ENCODE measurements at regions not wholly inside any gene's neighbourhood (a gene's known extent, or its start where the extent isn't known, plus 50 kb on each side); places are given as distances from the start of the nearest gene placed in this dataset.

- Histone ChIP-seq H3K9me2 (replicated peaks; ENCODE audit: low read length) (no peaks in the 10 kb centered on the region), H3K36me3 (ENCODE audit: low read depth, low read length) (no peaks in the 10 kb centered on the region), H2AFZ (ENCODE audit: low read length) (no peak overlapping the region), H3F3A (ENCODE audit: low read length, unreplicated experiment) (no peaks in the 10 kb centered on the region), H3K9ac (ENCODE audit: low read length) (no peak overlapping the region), H3K4me3 (ENCODE audit: low read length) (no peak overlapping the region), H4K20me1 (ENCODE audit: low read length) (no peaks in the 10 kb centered on the region), H3K27me3 (ENCODE audit: low read length) (peaks cover 11% of the 10 kb centered on the region; the same call in 1 of the 2 replicates), H3K27ac (ENCODE audit: low read length) (no peak overlapping the region), H3K79me2 (ENCODE audit: low read length) (no peaks in the 10 kb centered on the region), H3K4me1 (ENCODE audit: insufficient read depth, low read length) (no peaks in the 10 kb centered on the region), H3K9me3 (ENCODE audit: low read length) (no peaks in the 10 kb centered on the region), H3K4me2 (ENCODE audit: low read length) (no peak overlapping the region)
- no peak for ATAC-seq
- DNase-seq: no peak
- TF ChIP-seq CTCF (conservative IDR thresholded peaks at IDR 0.05; ENCODE audit: low read depth, low read length) (no peak), EZH2phosphoT487 (IDR thresholded peaks at IDR 0.05; ENCODE audit: borderline replicate concordance, low read length) (no peak), EZH2 (IDR thresholded peaks at IDR 0.05; ENCODE audit: low read length, unreplicated experiment) (no peak)
- CTCF ChIA-PET: no interaction called here
- POLR2A ChIA-PET (ENCODE audit: unreplicated experiment): no interaction called here
- BruUV-seq (replicated peaks): no TSS peak
- intact Hi-C loops (cut with micrococcal nuclease): no loop called here
These were observed 287.5 kb upstream of the NPVF start for GRCh38 chr7:25515633-25516275.

- no peaks in the 10 kb centered on the region for H3K9me2 ChIP-seq (replicated peaks; ENCODE audit: low read length)
- CTCF ChIA-PET: no interaction called here
- H3F3A ChIP-seq (ENCODE audit: low read length, unreplicated experiment): no peaks in the 10 kb centered on the region
- no peak for TF ChIP-seq EZH2phosphoT487 (IDR thresholded peaks at IDR 0.05; ENCODE audit: borderline replicate concordance, low read length)
- TF ChIP-seq EZH2 (IDR thresholded peaks at IDR 0.05; ENCODE audit: low read length, unreplicated experiment): no peak
- TF ChIP-seq CTCF (conservative IDR thresholded peaks at IDR 0.05; ENCODE audit: low read depth, low read length): no peak
- H3K4me1 ChIP-seq (ENCODE audit: insufficient read depth, low read length): no peaks in the 10 kb centered on the region
- H3K27ac ChIP-seq (ENCODE audit: low read length): no peak overlapping the region
- no peak for DNase-seq
- no peaks in the 10 kb centered on the region for H3K79me2 ChIP-seq (ENCODE audit: low read length)
- no peaks in the 10 kb centered on the region for H4K20me1 ChIP-seq (ENCODE audit: low read length)
- POLR2A ChIA-PET (ENCODE audit: unreplicated experiment): no interaction called here
- no peaks in the 10 kb centered on the region for H3K36me3 ChIP-seq (ENCODE audit: low read depth, low read length)
- BruUV-seq (replicated peaks): no TSS peak
- no peak overlapping the region for H3K9ac ChIP-seq (ENCODE audit: low read length)
- H3K4me3 ChIP-seq (ENCODE audit: low read length): no peak overlapping the region
- ATAC-seq: no peak
- H3K27me3 ChIP-seq (ENCODE audit: low read length): peaks cover 11% of the 10 kb centered on the region; the same call in 1 of the 2 replicates
- H3K9me3 ChIP-seq (ENCODE audit: low read length): no peaks in the 10 kb centered on the region
- intact Hi-C loops (cut with micrococcal nuclease): no loop called here
- H3K4me2 ChIP-seq (ENCODE audit: low read length): no peak overlapping the region
- H2AFZ ChIP-seq (ENCODE audit: low read length): no peak overlapping the region
These were observed 289.6 kb upstream of the NPVF start for GRCh38 chr7:25517906-25518305.

- POLR2A ChIA-PET (ENCODE audit: unreplicated experiment): no interaction called here
- H3K9ac ChIP-seq (ENCODE audit: low read length): no peak overlapping the region
- no peaks in the 10 kb centered on the region for H3K79me2 ChIP-seq (ENCODE audit: low read length)
- no peak overlapping the region for H2AFZ ChIP-seq (ENCODE audit: low read length)
- DNase-seq: no peak
- no peaks in the 10 kb centered on the region for H3K36me3 ChIP-seq (ENCODE audit: low read depth, low read length)
- no peaks in the 10 kb centered on the region for H3F3A ChIP-seq (ENCODE audit: low read length, unreplicated experiment)
- intact Hi-C loops (cut with micrococcal nuclease): no loop called here
- H3K27me3 ChIP-seq (ENCODE audit: low read length): peaks cover 15% of the 10 kb centered on the region; the same call in 1 of the 2 replicates
- CTCF ChIA-PET: no interaction called here
- no peak for TF ChIP-seq EZH2 (IDR thresholded peaks at IDR 0.05; ENCODE audit: low read length, unreplicated experiment)
- no peak for TF ChIP-seq EZH2phosphoT487 (IDR thresholded peaks at IDR 0.05; ENCODE audit: borderline replicate concordance, low read length)
- TF ChIP-seq CTCF (conservative IDR thresholded peaks at IDR 0.05; ENCODE audit: low read depth, low read length): no peak
- BruUV-seq (replicated peaks): no TSS peak
- H3K4me3 ChIP-seq (ENCODE audit: low read length): no peak overlapping the region
- no peaks in the 10 kb centered on the region for H3K9me2 ChIP-seq (replicated peaks; ENCODE audit: low read length)
- H3K4me1 ChIP-seq (ENCODE audit: insufficient read depth, low read length): no peaks in the 10 kb centered on the region
- no peak overlapping the region for H3K27ac ChIP-seq (ENCODE audit: low read length)
- no peak overlapping the region for H3K4me2 ChIP-seq (ENCODE audit: low read length)
- no peak for ATAC-seq
- no peaks in the 10 kb centered on the region for H3K9me3 ChIP-seq (ENCODE audit: low read length)
- H4K20me1 ChIP-seq (ENCODE audit: low read length): no peaks in the 10 kb centered on the region
These were observed 291.7 kb upstream of the NPVF start for GRCh38 chr7:25520017-25520416.

Measured in PC-3 (cell line).